A549 (cell line): ENCODE measurements at regions not wholly inside any gene's neighbourhood (a gene's known extent, or its start where the extent isn't known, plus 50 kb on each side); places are given as distances from the start of the nearest gene placed in this dataset.

Source experiments
- ATAC-seq, 2 experiments: fragments of 200-7000 bp in 1 of 2; fragments of >200 bp in 1 of 2; cut with Nextera tagmentation in 1 of 2; cut with Tn5 transposase in 1 of 2; 3 replicates each; pipeline versions ENCODE4 v1.8.0 to v1.9.1; 2018 to 2020; ENCODE audit warnings: mild to moderate bottlenecking in 1 of 2, moderate library complexity in 1 of 2
- CTCF ChIA-PET: fragments of 300-600 bp; sonication (Branson Sonifier 250); formaldehyde crosslinking; extraction: SDS; loops from one replicate; lab custom pipeline; 2021; ENCODE audit warnings: antibody characterized with exemption, inconsistent platforms; lab: Yijun Ruan, JAX
- POLR2A ChIA-PET: fragments of 350-600 bp; formaldehyde crosslinking; extraction: SDS; loops from one replicate; lab custom pipeline; 2021; ENCODE audit warnings: antibody characterized with exemption, inconsistent platforms; lab: Yijun Ruan, JAX
- DNase-seq, 2 experiments: peaks; one replicate each; pipeline versions ENCODE4 v3.0.0 to v3.0.0-alpha.2; 2011 to 2016; ENCODE audit warnings: low read depth in 1 of 2, low spot score in 1 of 2
- FAIRE-seq: peaks from 2 replicates; lab custom pipeline; 2011; peaks lifted over from hg19 to GRCh38; lab: Jason Lieb, UNC
- H3K27ac ChIP-seq, 2 experiments: fragments of >200 bp; sonication (Bioruptor Twin); formaldehyde crosslinking; 3 replicates each; pipeline ENCODE4 v1.5.1; 2016 to 2017
- H3K4me1 ChIP-seq: fragments of >200 bp; sonication (Bioruptor Twin); formaldehyde crosslinking; 3 replicates; pipeline ENCODE4 v1.6.1; 2016
- H3K4me2 ChIP-seq: fragments of >200 bp; sonication (Bioruptor Twin); formaldehyde crosslinking; 3 replicates; pipeline ENCODE4 v1.6.1; 2016
- H3K4me3 ChIP-seq: fragments of >200 bp; sonication (Bioruptor Twin); formaldehyde crosslinking; 3 replicates; pipeline ENCODE4 v1.5.1; 2016
- H3K9me3 ChIP-seq: fragments of >200 bp; sonication (Bioruptor Twin); formaldehyde crosslinking; 3 replicates; pipeline ENCODE4 v1.6.1; 2016
- EHF ChIP-seq: fragments of 250-450 bp; sonication (Bioruptor Pico); IDR thresholded peaks from 2 replicates; pipeline ENCODE4 v1.5.0; 2020; ENCODE audit warnings: mild to moderate bottlenecking
- ESRRA ChIP-seq: fragments of 150-350 bp; IDR thresholded peaks from 2 replicates; pipeline ENCODE4 v1.6.1; 2014; ENCODE audit warnings: mild to moderate bottlenecking, low read length, borderline replicate concordance
- FOSB ChIP-seq: fragments of 250-450 bp; sonication (Bioruptor Pico); IDR thresholded peaks from 2 replicates; pipeline ENCODE4 v1.5.0; 2020; ENCODE audit warnings: mild to moderate bottlenecking, moderate library complexity
- FOXS1 ChIP-seq: fragments of 250-450 bp; sonication (Bioruptor Pico); IDR thresholded peaks from 2 replicates; pipeline ENCODE4 v1.5.0; 2020; ENCODE audit warnings: mild to moderate bottlenecking, moderate library complexity
- HDAC2 ChIP-seq: fragments of 200-600 bp; sonication (generic); IDR thresholded peaks from 2 replicates; pipeline ENCODE4 v1.6.1; 2016
- HOXB13 ChIP-seq: fragments of 250-450 bp; sonication (Bioruptor Pico); IDR thresholded peaks from 2 replicates; pipeline ENCODE4 v1.5.0; 2020; ENCODE audit warnings: low read depth, mild to moderate bottlenecking, moderate library complexity
- JUNB ChIP-seq: fragments of >200 bp; sonication (Bioruptor Twin); formaldehyde crosslinking; IDR thresholded peaks from 2 replicates; pipeline ENCODE4 v1.6.1; 2016
- KDM5A ChIP-seq: fragments of 200-600 bp; sonication (generic); IDR thresholded peaks from 2 replicates; pipeline ENCODE4 v1.6.1; 2016; ENCODE audit warnings: antibody characterized with exemption, mild to moderate bottlenecking
- MAFK ChIP-seq: fragments of 450-650 bp; IDR thresholded peaks from 2 replicates; pipeline ENCODE4 v1.6.1; 2014; ENCODE audit not compliant: partially characterized antibody
- NPAS2 ChIP-seq: fragments of 250-450 bp; sonication (Bioruptor Pico); IDR thresholded peaks from 2 replicates; pipeline ENCODE4 v1.8.0; 2022; ENCODE audit warnings: mild to moderate bottlenecking, moderate library complexity, borderline replicate concordance
- POLR2A ChIP-seq: IDR thresholded peaks from 2 replicates; pipeline ENCODE4 v1.6.1; 2012; ENCODE audit warnings: mild to moderate bottlenecking, low read length
- RAD21 ChIP-seq, 2 experiments: fragments of >200 bp in 1 of 2; sonication (Bioruptor Twin) in 1 of 2; formaldehyde crosslinking in 1 of 2; IDR thresholded peaks in 1 of 2; conservative IDR thresholded peaks in 1 of 2; 2 replicates in 1 of 2; 3 replicates in 1 of 2; pipeline ENCODE4 v1.6.1; 2012 to 2018; ENCODE audit warnings: inconsistent platforms in 1 of 2
- RARB ChIP-seq: fragments of 250-450 bp; sonication (Bioruptor Pico); IDR thresholded peaks from 2 replicates; pipeline ENCODE4 v1.8.0; 2021; ENCODE audit warnings: mild to moderate bottlenecking, moderate library complexity
- RCOR1 ChIP-seq: fragments of 150-350 bp; IDR thresholded peaks from 2 replicates; pipeline ENCODE4 v1.6.1; 2014; ENCODE audit warnings: antibody characterized with exemption, low read length, low read depth
- RFX5 ChIP-seq: fragments of 450-650 bp; IDR thresholded peaks from 2 replicates; pipeline ENCODE4 v1.7.1; 2014; ENCODE audit warnings: antibody characterized with exemption, mild to moderate bottlenecking, moderate library complexity
- RNF2 ChIP-seq: fragments of 200-600 bp; sonication (generic); IDR thresholded peaks from 2 replicates; pipeline ENCODE4 v1.6.1; 2016; ENCODE audit warnings: low read depth, mild to moderate bottlenecking, antibody characterized with exemption, moderate library complexity, borderline replicate concordance
- SREBF2 ChIP-seq: fragments of 450-650 bp; IDR thresholded peaks from 2 replicates; pipeline ENCODE4 v1.6.1; 2014; ENCODE audit warnings: mild to moderate bottlenecking, moderate library complexity
- TFCP2L1 ChIP-seq: fragments of 250-450 bp; sonication (Bioruptor Pico); IDR thresholded peaks from 2 replicates; pipeline ENCODE4 v1.5.0; 2021; ENCODE audit warnings: mild to moderate bottlenecking
- ZNF302 ChIP-seq: fragments of 250-450 bp; sonication (Bioruptor Pico); IDR thresholded peaks from 2 replicates; pipeline ENCODE4 v1.9.0; 2021; ENCODE audit warnings: inconsistent platforms, mild to moderate bottlenecking, moderate library complexity
- WGBS: methylation state at CpG from one replicate; pipeline ENCODE4 v1.1.6; 2017; ENCODE audit errors: missing lambda C conversion rate; 5-methylcytosine and 5-hydroxymethylcytosine counted together
- TF ChIP-seq, protein P1 (sequence below): fragments of 200-600 bp; sonication (generic); IDR thresholded peaks from 2 replicates; pipeline ENCODE4 v1.6.1; 2016; ENCODE audit warnings: antibody characterized with exemption, mild to moderate bottlenecking, moderate library complexity
- TF ChIP-seq, protein P2 (sequence below): IDR thresholded peaks from 2 replicates; pipeline ENCODE4 v1.6.1; 2012; ENCODE audit warnings: low read depth, borderline replicate concordance
- TF ChIP-seq, protein P3 (sequence below): fragments of >200 bp; sonication (Bioruptor Twin); formaldehyde crosslinking; IDR thresholded peaks from 3 replicates; pipeline ENCODE4 v1.6.1; 2016
- TF ChIP-seq, protein P4 (sequence below): fragments of >200 bp; sonication (Bioruptor Twin); formaldehyde crosslinking; IDR thresholded peaks from 2 replicates; pipeline ENCODE4 v1.6.1; 2016
- TF ChIP-seq, protein P5 (sequence below): fragments of 150-350 bp; IDR thresholded peaks from 2 replicates; pipeline ENCODE4 v1.6.1; 2014; ENCODE audit warnings: low read depth, mild to moderate bottlenecking, low read length
- TF ChIP-seq, protein P6 (sequence below): fragments of 250-450 bp; sonication (Bioruptor Pico); IDR thresholded peaks from 2 replicates; pipeline ENCODE4 v1.5.0; 2020; ENCODE audit warnings: low read depth, mild to moderate bottlenecking, moderate library complexity
- TF ChIP-seq, protein P7 (sequence below): IDR thresholded peaks from 2 replicates; pipeline ENCODE4 v1.6.1; 2012
- TF ChIP-seq, protein P8 (sequence below): fragments of 250-450 bp; sonication (Bioruptor Pico); IDR thresholded peaks from 2 replicates; pipeline ENCODE4 v1.5.0; 2021; ENCODE audit warnings: mild to moderate bottlenecking, moderate library complexity, borderline replicate concordance

DNA sequence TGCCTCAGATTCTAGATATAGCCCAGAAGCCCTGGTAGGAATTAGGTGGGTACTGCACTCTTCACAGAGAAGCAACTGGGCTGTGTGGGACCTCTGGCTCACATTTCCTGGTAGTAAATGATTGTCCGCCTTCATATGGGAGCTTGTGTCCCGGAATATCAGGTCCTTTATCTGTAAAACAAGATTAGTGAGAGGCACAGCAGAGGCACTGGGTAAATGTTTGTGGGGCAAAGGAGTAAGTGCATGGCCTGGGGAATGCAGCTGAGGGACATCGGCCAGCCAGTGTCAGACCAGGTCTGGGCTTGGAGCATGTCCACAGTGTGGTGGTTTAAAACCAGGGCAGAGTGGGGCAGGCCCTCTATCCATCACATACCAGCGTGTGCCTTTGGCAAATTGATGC, 323.3 kb upstream of the ZMIZ1 start:
- Histone ChIP-seq H3K4me3 (no peak overlapping the region), H3K9me3 (no peaks in the 10 kb centered on the region), H3K27ac (no peak overlapping the region), H3K4me2 (no peak overlapping the region), H3K4me1 (peaks cover 10% of the 10 kb centered on the region)
- FAIRE-seq (no peak), DNase-seq (no peak), ATAC-seq (no peak)
- TF ChIP-seq, protein P1, sequence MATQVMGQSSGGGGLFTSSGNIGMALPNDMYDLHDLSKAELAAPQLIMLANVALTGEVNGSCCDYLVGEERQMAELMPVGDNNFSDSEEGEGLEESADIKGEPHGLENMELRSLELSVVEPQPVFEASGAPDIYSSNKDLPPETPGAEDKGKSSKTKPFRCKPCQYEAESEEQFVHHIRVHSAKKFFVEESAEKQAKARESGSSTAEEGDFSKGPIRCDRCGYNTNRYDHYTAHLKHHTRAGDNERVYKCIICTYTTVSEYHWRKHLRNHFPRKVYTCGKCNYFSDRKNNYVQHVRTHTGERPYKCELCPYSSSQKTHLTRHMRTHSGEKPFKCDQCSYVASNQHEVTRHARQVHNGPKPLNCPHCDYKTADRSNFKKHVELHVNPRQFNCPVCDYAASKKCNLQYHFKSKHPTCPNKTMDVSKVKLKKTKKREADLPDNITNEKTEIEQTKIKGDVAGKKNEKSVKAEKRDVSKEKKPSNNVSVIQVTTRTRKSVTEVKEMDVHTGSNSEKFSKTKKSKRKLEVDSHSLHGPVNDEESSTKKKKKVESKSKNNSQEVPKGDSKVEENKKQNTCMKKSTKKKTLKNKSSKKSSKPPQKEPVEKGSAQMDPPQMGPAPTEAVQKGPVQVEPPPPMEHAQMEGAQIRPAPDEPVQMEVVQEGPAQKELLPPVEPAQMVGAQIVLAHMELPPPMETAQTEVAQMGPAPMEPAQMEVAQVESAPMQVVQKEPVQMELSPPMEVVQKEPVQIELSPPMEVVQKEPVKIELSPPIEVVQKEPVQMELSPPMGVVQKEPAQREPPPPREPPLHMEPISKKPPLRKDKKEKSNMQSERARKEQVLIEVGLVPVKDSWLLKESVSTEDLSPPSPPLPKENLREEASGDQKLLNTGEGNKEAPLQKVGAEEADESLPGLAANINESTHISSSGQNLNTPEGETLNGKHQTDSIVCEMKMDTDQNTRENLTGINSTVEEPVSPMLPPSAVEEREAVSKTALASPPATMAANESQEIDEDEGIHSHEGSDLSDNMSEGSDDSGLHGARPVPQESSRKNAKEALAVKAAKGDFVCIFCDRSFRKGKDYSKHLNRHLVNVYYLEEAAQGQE: no peak
- TF ChIP-seq, protein P2, sequence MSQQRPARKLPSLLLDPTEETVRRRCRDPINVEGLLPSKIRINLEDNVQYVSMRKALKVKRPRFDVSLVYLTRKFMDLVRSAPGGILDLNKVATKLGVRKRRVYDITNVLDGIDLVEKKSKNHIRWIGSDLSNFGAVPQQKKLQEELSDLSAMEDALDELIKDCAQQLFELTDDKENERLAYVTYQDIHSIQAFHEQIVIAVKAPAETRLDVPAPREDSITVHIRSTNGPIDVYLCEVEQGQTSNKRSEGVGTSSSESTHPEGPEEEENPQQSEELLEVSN: no peak
- TF ChIP-seq FOXS1 (CRISPR knock-in tag): no peak
- TF ChIP-seq TFCP2L1: no peak
- TF ChIP-seq, protein P3, sequence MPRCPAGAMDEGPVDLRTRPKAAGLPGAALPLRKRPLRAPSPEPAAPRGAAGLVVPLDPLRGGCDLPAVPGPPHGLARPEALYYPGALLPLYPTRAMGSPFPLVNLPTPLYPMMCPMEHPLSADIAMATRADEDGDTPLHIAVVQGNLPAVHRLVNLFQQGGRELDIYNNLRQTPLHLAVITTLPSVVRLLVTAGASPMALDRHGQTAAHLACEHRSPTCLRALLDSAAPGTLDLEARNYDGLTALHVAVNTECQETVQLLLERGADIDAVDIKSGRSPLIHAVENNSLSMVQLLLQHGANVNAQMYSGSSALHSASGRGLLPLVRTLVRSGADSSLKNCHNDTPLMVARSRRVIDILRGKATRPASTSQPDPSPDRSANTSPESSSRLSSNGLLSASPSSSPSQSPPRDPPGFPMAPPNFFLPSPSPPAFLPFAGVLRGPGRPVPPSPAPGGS: no peak
- TF ChIP-seq RFX5: no peak
- TF ChIP-seq ZNF302 (CRISPR knock-in tag): no peak
- no peak for TF ChIP-seq RAD21 (conservative IDR thresholded peaks at IDR 0.05 in 1 of 2, IDR thresholded peaks at IDR 0.05 in 1 of 2)
- 76% methylated on average over 4 of the region's 4 CpGs for WGBS
- CTCF ChIA-PET: interaction anchor here (1.3 to 1.7 kb wide), 3 partner anchors 10 to 698 kb away, joined by 3 read pairs; no protein-coding TSS in a partner anchor
- POLR2A ChIA-PET: no interaction called here

DNA sequence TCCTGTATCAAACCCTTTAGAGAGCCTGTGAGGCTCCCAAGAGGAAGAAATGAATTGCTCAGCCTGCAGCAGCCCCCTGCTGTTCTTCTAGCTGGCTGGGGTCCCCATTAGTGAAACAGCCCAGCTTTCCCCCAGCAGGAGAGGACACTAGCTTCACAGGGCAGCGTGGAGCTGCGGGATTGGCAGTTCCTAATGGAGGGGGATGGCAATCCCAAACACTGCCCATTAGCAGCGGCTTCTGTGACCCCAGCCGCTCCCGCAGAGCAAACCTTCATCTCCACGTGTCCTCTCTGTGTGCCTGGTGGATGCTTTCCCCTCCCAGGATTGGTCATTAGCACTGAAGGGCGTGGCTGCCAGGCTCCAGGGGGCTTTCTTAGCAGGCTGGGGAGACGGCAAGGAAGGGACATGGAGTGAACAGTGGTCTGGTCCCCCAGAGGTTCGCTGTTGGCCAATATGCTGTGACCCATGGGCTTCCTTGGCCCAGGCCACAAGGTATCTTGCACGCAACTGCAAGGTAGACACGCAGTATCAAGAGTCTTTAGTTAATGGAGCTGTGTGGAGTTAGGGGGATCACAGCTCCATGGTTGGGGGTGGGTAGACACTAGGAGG, 322.5 kb upstream of the ZMIZ1 start:
- Histone ChIP-seq H3K4me2 (no peak overlapping the region), H3K9me3 (no peaks in the 10 kb centered on the region), H3K4me3 (no peak overlapping the region), H3K27ac (no peak overlapping the region), H3K4me1 (peaks cover 7% of the 10 kb centered on the region)
- 74% methylated on average over 11 of the region's 11 CpGs for WGBS
- no peak for TF ChIP-seq SREBF2
- TF ChIP-seq, protein P4, sequence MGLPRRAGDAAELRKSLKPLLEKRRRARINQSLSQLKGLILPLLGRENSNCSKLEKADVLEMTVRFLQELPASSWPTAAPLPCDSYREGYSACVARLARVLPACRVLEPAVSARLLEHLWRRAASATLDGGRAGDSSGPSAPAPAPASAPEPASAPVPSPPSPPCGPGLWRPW: no peak
- TF ChIP-seq NPAS2 (CRISPR knock-in tag): no peak
- TF ChIP-seq FOSB: no peak
- TF ChIP-seq JUNB: no peak
- TF ChIP-seq RNF2: no peak
- TF ChIP-seq ESRRA: no peak
- TF ChIP-seq HOXB13 (CRISPR knock-in tag): no peak
- TF ChIP-seq RFX5: no peak
- TF ChIP-seq KDM5A: no peak
- TF ChIP-seq, protein P5, sequence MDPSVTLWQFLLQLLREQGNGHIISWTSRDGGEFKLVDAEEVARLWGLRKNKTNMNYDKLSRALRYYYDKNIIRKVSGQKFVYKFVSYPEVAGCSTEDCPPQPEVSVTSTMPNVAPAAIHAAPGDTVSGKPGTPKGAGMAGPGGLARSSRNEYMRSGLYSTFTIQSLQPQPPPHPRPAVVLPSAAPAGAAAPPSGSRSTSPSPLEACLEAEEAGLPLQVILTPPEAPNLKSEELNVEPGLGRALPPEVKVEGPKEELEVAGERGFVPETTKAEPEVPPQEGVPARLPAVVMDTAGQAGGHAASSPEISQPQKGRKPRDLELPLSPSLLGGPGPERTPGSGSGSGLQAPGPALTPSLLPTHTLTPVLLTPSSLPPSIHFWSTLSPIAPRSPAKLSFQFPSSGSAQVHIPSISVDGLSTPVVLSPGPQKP: no peak
- TF ChIP-seq, protein P6, sequence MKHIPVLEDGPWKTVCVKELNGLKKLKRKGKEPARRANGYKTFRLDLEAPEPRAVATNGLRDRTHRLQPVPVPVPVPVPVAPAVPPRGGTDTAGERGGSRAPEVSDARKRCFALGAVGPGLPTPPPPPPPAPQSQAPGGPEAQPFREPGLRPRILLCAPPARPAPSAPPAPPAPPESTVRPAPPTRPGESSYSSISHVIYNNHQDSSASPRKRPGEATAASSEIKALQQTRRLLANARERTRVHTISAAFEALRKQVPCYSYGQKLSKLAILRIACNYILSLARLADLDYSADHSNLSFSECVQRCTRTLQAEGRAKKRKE (CRISPR knock-in tag): no peak
- no peak for TF ChIP-seq MAFK
- TF ChIP-seq, protein P7, sequence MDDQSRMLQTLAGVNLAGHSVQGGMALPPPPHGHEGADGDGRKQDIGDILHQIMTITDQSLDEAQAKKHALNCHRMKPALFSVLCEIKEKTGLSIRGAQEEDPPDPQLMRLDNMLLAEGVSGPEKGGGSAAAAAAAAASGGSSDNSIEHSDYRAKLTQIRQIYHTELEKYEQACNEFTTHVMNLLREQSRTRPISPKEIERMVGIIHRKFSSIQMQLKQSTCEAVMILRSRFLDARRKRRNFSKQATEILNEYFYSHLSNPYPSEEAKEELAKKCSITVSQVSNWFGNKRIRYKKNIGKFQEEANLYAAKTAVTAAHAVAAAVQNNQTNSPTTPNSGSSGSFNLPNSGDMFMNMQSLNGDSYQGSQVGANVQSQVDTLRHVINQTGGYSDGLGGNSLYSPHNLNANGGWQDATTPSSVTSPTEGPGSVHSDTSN: no peak
- TF ChIP-seq, protein P8, sequence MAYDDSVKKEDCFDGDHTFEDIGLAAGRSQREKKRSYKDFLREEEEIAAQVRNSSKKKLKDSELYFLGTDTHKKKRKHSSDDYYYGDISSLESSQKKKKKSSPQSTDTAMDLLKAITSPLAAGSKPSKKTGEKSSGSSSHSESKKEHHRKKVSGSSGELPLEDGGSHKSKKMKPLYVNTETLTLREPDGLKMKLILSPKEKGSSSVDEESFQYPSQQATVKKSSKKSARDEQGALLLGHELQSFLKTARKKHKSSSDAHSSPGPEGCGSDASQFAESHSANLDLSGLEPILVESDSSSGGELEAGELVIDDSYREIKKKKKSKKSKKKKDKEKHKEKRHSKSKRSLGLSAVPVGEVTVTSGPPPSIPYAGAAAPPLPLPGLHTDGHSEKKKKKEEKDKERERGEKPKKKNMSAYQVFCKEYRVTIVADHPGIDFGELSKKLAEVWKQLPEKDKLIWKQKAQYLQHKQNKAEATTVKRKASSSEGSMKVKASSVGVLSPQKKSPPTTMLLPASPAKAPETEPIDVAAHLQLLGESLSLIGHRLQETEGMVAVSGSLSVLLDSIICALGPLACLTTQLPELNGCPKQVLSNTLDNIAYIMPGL: no peak
- no peak for TF ChIP-seq POLR2A
- TF ChIP-seq RARB (CRISPR knock-in tag): no peak
- TF ChIP-seq RCOR1: no peak
- no peak for TF ChIP-seq EHF (CRISPR knock-in tag)
- no peak for TF ChIP-seq HDAC2
- ATAC-seq: no peak
- no peak for FAIRE-seq
- CTCF ChIA-PET: interaction anchor here (1.6 kb wide), 1 partner anchor 699 kb away, joined by 3 read pairs; no protein-coding TSS in a partner anchor
- DNase-seq: no peak
- POLR2A ChIA-PET: no interaction called here
